H1 (cell line): ENCODE measurements at regions not wholly inside any gene's neighbourhood (a gene's known extent, or its start where the extent isn't known, plus 50 kb on each side); places are given as distances from the start of the nearest gene placed in this dataset.

Experiments
- CTCF ChIA-PET: fragments of 300-600 bp; sonication (Branson Sonifier 250); formaldehyde crosslinking; loops from one replicate; lab custom pipeline; 2021; ENCODE audit not compliant: partially characterized antibody; lab: Charles Lee
- POLR2A ChIA-PET: fragments of 300-600 bp; sonication (Branson Sonifier 250); formaldehyde crosslinking; loops from one replicate; lab custom pipeline; 2021; ENCODE audit warnings: inconsistent platforms; ENCODE audit not compliant: partially characterized antibody; lab: Charles Lee
- DNase-seq, 2 experiments: peaks; one replicate each; pipeline versions ENCODE4 v3.0.0 to v3.0.0-alpha.2; 2010 to 2022; ENCODE audit warnings: low spot score in 2 of 2, low read depth in 1 of 2, mixed read lengths in 1 of 2
- FAIRE-seq: peaks from 2 replicates; lab custom pipeline; 2011; peaks lifted over from hg19 to GRCh38; lab: Jason Lieb, UNC
- H2AFZ ChIP-seq: 2 replicates; pipeline ENCODE4 v1.8.1; 2012; ENCODE audit warnings: low read length, inconsistent platforms
- H2AK5ac ChIP-seq: 2 replicates; pipeline ENCODE4 v1.6.1; 2013; ENCODE audit warnings: low read depth, low read length
- H2BK120ac ChIP-seq: replicated peaks from 2 replicates; pipeline ENCODE3; 2013; ENCODE audit warnings: low read depth, low read length, inconsistent platforms
- H2BK12ac ChIP-seq: 2 replicates; pipeline ENCODE4 v1.6.1; 2013; ENCODE audit warnings: low read depth, low read length
- H2BK15ac ChIP-seq: 2 replicates; pipeline ENCODE4 v1.6.1; 2013; ENCODE audit warnings: low read length
- H2BK20ac ChIP-seq: 2 replicates; pipeline ENCODE4 v1.6.1; 2013; ENCODE audit warnings: low read length
- H2BK5ac ChIP-seq: 2 replicates; pipeline ENCODE4 v1.6.1; 2013; ENCODE audit warnings: low read depth, low read length
- H3K14ac ChIP-seq: 2 replicates; pipeline ENCODE4 v1.6.1; 2013; ENCODE audit warnings: inconsistent platforms; ENCODE audit not compliant: insufficient read length
- H3K18ac ChIP-seq: 2 replicates; pipeline ENCODE4 v1.6.1; 2013; ENCODE audit warnings: low read length; ENCODE audit errors: extremely low read depth
- H3K23ac ChIP-seq: 2 replicates; pipeline ENCODE4 v1.6.1; 2013; ENCODE audit warnings: inconsistent platforms; ENCODE audit not compliant: insufficient read length
- H3K23me2 ChIP-seq: 2 replicates; pipeline ENCODE4 v1.6.1; 2013; ENCODE audit warnings: low read depth, low read length
- H3K27ac ChIP-seq: 2 replicates; pipeline ENCODE4 v1.6.1; 2011; ENCODE audit warnings: low read depth, low read length, inconsistent platforms
- H3K27me3 ChIP-seq, 4 experiments: replicated peaks in 1 of 4; 1 replicate in 1 of 4; 2 replicates in 3 of 4; pipeline versions ENCODE4 v1.6.1 to v1.8.1; 2011 to 2013; ENCODE audit warnings: low read length in 3 of 4, mild to moderate bottlenecking in 3 of 4, inconsistent platforms in 2 of 4, mixed read lengths in 2 of 4, moderate library complexity in 1 of 4; ENCODE audit not compliant: control insufficient read depth in 3 of 4, insufficient read depth in 3 of 4; ENCODE audit errors: extremely low read depth in 1 of 4
- H3K36me3 ChIP-seq, 4 experiments: 2 replicates each; pipeline versions ENCODE4 v1.6.1 to v1.8.1; 2011 to 2013; ENCODE audit warnings: mild to moderate bottlenecking in 4 of 4, low read length in 3 of 4, moderate library complexity in 2 of 4, control low read depth in 1 of 4, inconsistent platforms in 1 of 4; ENCODE audit not compliant: insufficient read depth in 4 of 4, control insufficient read depth in 2 of 4
- H3K4ac ChIP-seq: replicated peaks from 2 replicates; pipeline ENCODE3; 2013; ENCODE audit warnings: low read length, low read depth, mixed read lengths, inconsistent platforms; ENCODE audit not compliant: insufficient read length
- H3K4me1 ChIP-seq, 4 experiments: replicated peaks in 1 of 4; 1 replicate in 1 of 4; 2 replicates in 3 of 4; pipeline versions ENCODE4 v1.6.1 to v1.8.1; 2011 to 2013; ENCODE audit warnings: low read length in 3 of 4, inconsistent platforms in 2 of 4, mixed read lengths in 1 of 4; ENCODE audit not compliant: insufficient read depth in 4 of 4, control insufficient read depth in 3 of 4
- H3K4me2 ChIP-seq, 2 experiments: 2 replicates each; pipeline versions ENCODE4 v1.6.1 to v1.8.1; 2011 to 2013; ENCODE audit warnings: low read depth in 2 of 2, low read length in 2 of 2, control low read depth in 1 of 2, inconsistent platforms in 1 of 2, mild to moderate bottlenecking in 1 of 2; ENCODE audit not compliant: insufficient read depth in 1 of 2
- H3K4me3 ChIP-seq, 4 experiments: fragments of 200-600, 300-600 bp in 1 of 4; sonication (generic), shearing (Covaris generic), sonication (Bioruptor Twin) in 1 of 4; 2 replicates each; pipeline versions ENCODE4 v1.5.1 to v1.8.1; 2011 to 2016; ENCODE audit warnings: low read length in 4 of 4, low read depth in 3 of 4, control low read depth in 2 of 4, inconsistent platforms in 2 of 4, mild to moderate bottlenecking in 2 of 4, mixed read lengths in 1 of 4, moderate library complexity in 1 of 4; ENCODE audit not compliant: insufficient read depth in 2 of 4; ENCODE audit errors: extremely low read depth in 1 of 4
- H3K56ac ChIP-seq: replicated peaks from 2 replicates; pipeline ENCODE3; 2013; ENCODE audit warnings: low read depth, mild to moderate bottlenecking, mixed read lengths, low read length, inconsistent platforms; ENCODE audit not compliant: insufficient read length
- H3K79me1 ChIP-seq: 2 replicates; pipeline ENCODE4 v1.6.1; 2013; ENCODE audit warnings: low read depth, low read length, control low read depth
- H3K79me2 ChIP-seq, 2 experiments: 2 replicates each; pipeline versions ENCODE4 v1.6.1 to v1.8.1; 2012 to 2013; ENCODE audit warnings: low read length in 2 of 2, mild to moderate bottlenecking in 2 of 2, inconsistent platforms in 1 of 2; ENCODE audit not compliant: insufficient read depth in 2 of 2, control insufficient read depth in 1 of 2
- H3K9ac ChIP-seq, 4 experiments: replicated peaks in 1 of 4; 1 replicate in 1 of 4; 2 replicates in 3 of 4; pipeline versions ENCODE4 v1.6.1 to v1.8.1; 2011 to 2013; ENCODE audit warnings: low read depth in 3 of 4, low read length in 3 of 4, control low read depth in 2 of 4, mild to moderate bottlenecking in 2 of 4, moderate library complexity in 2 of 4, inconsistent platforms in 1 of 4; ENCODE audit errors: extremely low read depth in 1 of 4
- H3K9me3 ChIP-seq, 2 experiments: 2 replicates each; pipeline versions ENCODE4 v1.6.1 to v1.8.1; 2012 to 2013; ENCODE audit warnings: mild to moderate bottlenecking in 2 of 2, moderate library complexity in 2 of 2, control low read depth in 1 of 2, inconsistent platforms in 1 of 2, low read depth in 1 of 2, low read length in 1 of 2, mixed read lengths in 1 of 2; ENCODE audit not compliant: insufficient read depth in 2 of 2
- H4K20me1 ChIP-seq, 2 experiments: replicated peaks in 1 of 2; 2 replicates each; pipeline versions ENCODE3 to v1.8.1; 2011 to 2013; ENCODE audit warnings: inconsistent platforms in 2 of 2, low read length in 2 of 2, mild to moderate bottlenecking in 1 of 2; ENCODE audit not compliant: insufficient read depth in 2 of 2, control insufficient read depth in 1 of 2
- H4K5ac ChIP-seq: 2 replicates; pipeline ENCODE4 v1.6.1; 2013; ENCODE audit warnings: low read length, low read depth, mixed read lengths, inconsistent platforms; ENCODE audit not compliant: insufficient read length
- H4K8ac ChIP-seq: 2 replicates; pipeline ENCODE4 v1.8.0; 2013; ENCODE audit warnings: mild to moderate bottlenecking, moderate library complexity, low read length, inconsistent platforms; ENCODE audit not compliant: insufficient read depth; ENCODE audit errors: extremely low read depth
- H4K91ac ChIP-seq: replicated peaks from 2 replicates; pipeline ENCODE3; 2013; ENCODE audit warnings: low read length, mixed read lengths, inconsistent platforms; ENCODE audit not compliant: insufficient read length
- ATF2 ChIP-seq: IDR thresholded peaks from 2 replicates; pipeline ENCODE4 v1.6.1; 2012; ENCODE audit warnings: low read length, inconsistent platforms
- ATF3 ChIP-seq: IDR thresholded peaks from 2 replicates; pipeline ENCODE4 v1.6.1; 2011; ENCODE audit warnings: low read depth, mild to moderate bottlenecking, low read length; ENCODE audit not compliant: insufficient read depth
- BRCA1 ChIP-seq: IDR thresholded peaks from 2 replicates; pipeline ENCODE4 v1.6.1; 2012; ENCODE audit warnings: low read depth, low read length, improper control_type of control experiment
- CREB1 ChIP-seq: IDR thresholded peaks from 2 replicates; pipeline ENCODE4 v1.6.1; 2012; ENCODE audit warnings: inconsistent platforms
- EZH2 ChIP-seq: fragments of 200-600 bp; sonication (generic); IDR thresholded peaks from 2 replicates; pipeline ENCODE4 v1.7.1; 2012; ENCODE audit warnings: low read depth, mild to moderate bottlenecking, moderate library complexity, low read length, inconsistent platforms; ENCODE audit not compliant: severe bottlenecking
- JUN ChIP-seq: IDR thresholded peaks from 2 replicates; pipeline ENCODE4 v1.6.1; 2011; ENCODE audit warnings: low read depth, mild to moderate bottlenecking, improper control_type of control experiment, low read length
- NANOG ChIP-seq: IDR thresholded peaks from 2 replicates; pipeline ENCODE4 v1.6.1; 2011; ENCODE audit warnings: low read length, low read depth, mild to moderate bottlenecking, inconsistent platforms; ENCODE audit not compliant: insufficient read depth, poor library complexity, severe bottlenecking
- POLR2AphosphoS5 ChIP-seq: IDR thresholded peaks from 2 replicates; pipeline ENCODE4 v1.6.1; 2011; ENCODE audit warnings: low read depth, low read length
- SAP30 ChIP-seq: fragments of 300-600 bp; sonication (generic); IDR thresholded peaks from 2 replicates; pipeline ENCODE4 v1.7.1; 2012; ENCODE audit warnings: low read length, moderate library complexity, mild to moderate bottlenecking, inconsistent platforms; ENCODE audit not compliant: insufficient read depth, insufficient replicate concordance
- SIX5 ChIP-seq: IDR thresholded peaks from 2 replicates; pipeline ENCODE4 v1.6.1; 2011; ENCODE audit warnings: mild to moderate bottlenecking, low read depth, low read length
- SP2 ChIP-seq: IDR thresholded peaks from 2 replicates; pipeline ENCODE4 v1.6.1; 2012; ENCODE audit warnings: mild to moderate bottlenecking, low read length, inconsistent platforms
- TAF7 ChIP-seq: optimal IDR thresholded peaks from 2 replicates; pipeline ENCODE3; 2011; ENCODE audit warnings: low read depth, mild to moderate bottlenecking, inconsistent platforms, low read length, moderate library complexity, borderline replicate concordance
- ZNF274 ChIP-seq: IDR thresholded peaks from 2 replicates; pipeline ENCODE4 v1.7.0; 2012; ENCODE audit warnings: low read length, borderline replicate concordance; ENCODE audit errors: extremely low read depth
- WGBS, 2 experiments: shearing (Covaris generic) in 1 of 2; methylation state at CpG; one replicate each; pipeline versions ENCODE4 v1.1.6 to v1.1.7; 2013 to 2015; ENCODE audit warnings: low lambda C conversion rate in 2 of 2, mixed read lengths in 2 of 2, inconsistent platforms in 1 of 2, low coverage in 1 of 2, missing lambda C conversion rate in 1 of 2; ENCODE audit not compliant: insufficient replicate concordance in 2 of 2, insufficient coverage in 1 of 2, insufficient read length in 1 of 2; ENCODE audit errors: extremely low coverage in 1 of 2, missing lambda C conversion rate in 1 of 2; 5-methylcytosine and 5-hydroxymethylcytosine counted together

- no peaks in the 10 kb centered on the region for H3K79me2 ChIP-seq
- no peak for FAIRE-seq
- no peak for TF ChIP-seq CREB1
- TF ChIP-seq BRCA1, result no peak
- TF ChIP-seq SP2, result no peak
- no peak for TF ChIP-seq JUN
- TF ChIP-seq ATF3, result no peak
- no peak for TF ChIP-seq EZH2
- no peak for TF ChIP-seq ATF2
- TF ChIP-seq POLR2AphosphoS5, result no peak
- TF ChIP-seq NANOG, result no peak
- no peak for TF ChIP-seq SAP30
- no peak for TF ChIP-seq ZNF274
- no peak for TF ChIP-seq SIX5
- TF ChIP-seq TAF7, result no peak
These were observed 379.3 kb upstream of the NCAM2 start for GRCh38 chr21:20618878-20619277.

More at GRCh38 chr21:20618878-20619277, 379.3 kb upstream of the NCAM2 start:
- Histone ChIP-seq H2BK120ac (no peak overlapping the region), H3K27me3 (peaks cover 38 to 53% (median 47%) of the 10 kb centered on the region in 4 experiments), H2BK20ac (no peak overlapping the region), H2BK15ac (no peak overlapping the region), H2AFZ (no peak overlapping the region), H3K9me3 (peaks cover 14 to 15% of the 10 kb centered on the region in 2 experiments), H4K5ac (no peak overlapping the region), H3K27ac (no peak overlapping the region), H4K91ac (no peak overlapping the region), H3K23ac (no peak overlapping the region), H2AK5ac (no peak overlapping the region), H3K4me1 (no peaks in the 10 kb centered on the region), H3K4ac (no peak overlapping the region), H3K18ac (no peak overlapping the region), H3K36me3 (peaks cover 0 to 5% (median 0%) of the 10 kb centered on the region in 4 experiments; a peak in 1 of 8 replicates), H4K20me1 (peaks cover 2% of the 10 kb centered on the region in 2 experiments), H3K9ac (no peak overlapping the region), H4K8ac (no peak overlapping the region), H3K23me2 (no peaks in the 10 kb centered on the region), H3K4me2 (no peak overlapping the region), H2BK5ac (no peak overlapping the region), H3K14ac (no peak overlapping the region), H3K56ac (no peak overlapping the region), H3K4me3 (no peak overlapping the region), H3K79me1 (no peaks in the 10 kb centered on the region), H2BK12ac (no peak overlapping the region)
- WGBS, 2 experiments, result 90% methylated on average over 3 of the region's 3 CpGs; no CpG with 5 or more reads in 1 of the 2 experiments
- no peak for DNase-seq
- ChIA-PET CTCF (no interaction called here), POLR2A (no interaction called here)
